Non-pigmented ciliary epithelial cell (primary cell): ENCODE measurements at regions not wholly inside any gene's neighbourhood (a gene's known extent, or its start where the extent isn't known, plus 50 kb on each side); places are given as distances from the start of the nearest gene placed in this dataset.
A peak's percentile ranks its signal among the peaks of the same experiment; 100 is the strongest.
"Not testable (repeated sequence)": the region's sequence is repeated elsewhere in the genome, so short reads cannot be mapped to it uniquely, and the experiment has no call there.

Experiments
- DNase-seq: peaks from one replicate; pipeline ENCODE4 v3.0.0-alpha.2; 2010; ENCODE audit warnings: low read depth

GRCh38 chr10:65628493-65629139 is 1297.2 kb upstream of the LRRTM3 start:
- no peak for DNase-seq

GRCh38 chr10:65660006-65660405 is 1265.8 kb upstream of the LRRTM3 start:
- DNase-seq: no peak

GRCh38 chr10:65670087-65670486 is 1255.7 kb upstream of the LRRTM3 start:
- peak; percentile 55 for DNase-seq

- DNase-seq: not testable (repeated sequence)
Observed at GRCh38 chr10:65670596-65670995, 1255.2 kb upstream of the LRRTM3 start.

- no peak for DNase-seq
Observed at GRCh38 chr10:65675236-65675635, 1250.6 kb upstream of the LRRTM3 start.

- DNase-seq: no peak
Observed at GRCh38 chr10:65684896-65685295, 1240.9 kb upstream of the LRRTM3 start.

GRCh38 chr10:65701168-65701776 is 1224.6 kb upstream of the LRRTM3 start:
- DNase-seq: no peak

- DNase-seq: no peak
Observed at GRCh38 chr10:65708057-65708456, 1217.8 kb upstream of the LRRTM3 start.

GRCh38 chr10:65710306-65710705 is 1215.5 kb upstream of the LRRTM3 start:
- no peak for DNase-seq

- DNase-seq: no peak
Observed at GRCh38 chr10:65719790-65720189, 1206.0 kb upstream of the LRRTM3 start.

- no peak for DNase-seq
Observed at GRCh38 chr10:65720901-65721300, 1204.9 kb upstream of the LRRTM3 start.

- DNase-seq: no peak
Observed at GRCh38 chr10:65723525-65723924, 1202.3 kb upstream of the LRRTM3 start.

GRCh38 chr10:65735382-65735781 is 1190.5 kb upstream of the LRRTM3 start:
- no peak for DNase-seq

GRCh38 chr10:65742906-65743305 is 1182.9 kb upstream of the LRRTM3 start:
- DNase-seq: no peak

GRCh38 chr10:65751218-65751617 is 1174.6 kb upstream of the LRRTM3 start:
- DNase-seq: no peak

GRCh38 chr10:65751896-65752295 is 1173.9 kb upstream of the LRRTM3 start:
- no peak for DNase-seq

- DNase-seq: no peak
Observed at GRCh38 chr10:65753532-65753931, 1172.3 kb upstream of the LRRTM3 start.

- no peak for DNase-seq
Observed at GRCh38 chr10:65754112-65754511, 1171.7 kb upstream of the LRRTM3 start.

- DNase-seq: no peak
Observed at GRCh38 chr10:65762311-65762710, 1163.5 kb upstream of the LRRTM3 start.

- no peak for DNase-seq
Observed at GRCh38 chr10:65765006-65765541, 1160.8 kb upstream of the LRRTM3 start.

- DNase-seq: no peak
Observed at GRCh38 chr10:65769828-65770227, 1156.0 kb upstream of the LRRTM3 start.

- DNase-seq: no peak
Observed at GRCh38 chr10:65778753-65779152, 1147.1 kb upstream of the LRRTM3 start.

GRCh38 chr10:65779985-65780384 is 1145.9 kb upstream of the LRRTM3 start:
- no peak for DNase-seq

GRCh38 chr10:65786279-65786678 is 1139.6 kb upstream of the LRRTM3 start:
- no peak for DNase-seq
